ENCODE measurements at regions not wholly inside any gene's neighbourhood (a gene's known extent, or its start where the extent isn't known, plus 50 kb on each side); places are given as distances from the start of the nearest gene placed in this dataset.

- DNase-seq (ENCODE audit: low spot score) (no peak), ATAC-seq (no peak)
- Mint-ChIP-seq H3K4me3 (no peak overlapping the region), H3K36me3 (no peaks in the 10 kb centered on the region), H3K4me1 (peaks cover 7% of the 10 kb centered on the region; the same call in 1 of the 2 replicates), H3K9me3 (peaks cover 5% of the 10 kb centered on the region; the same call in 1 of the 2 replicates), H3K27ac (no peak overlapping the region), H3K27me3 (ENCODE audit: low read depth) (no peaks in the 10 kb centered on the region)
- POLR2A ChIA-PET = no interaction called here
- TF ChIP-seq NFE2L1 (CRISPR knock-in tag; IDR thresholded peaks at IDR 0.05) (no peak), SMAD4 (CRISPR knock-in tag; IDR thresholded peaks at IDR 0.05) (no peak), RELA (CRISPR knock-in tag; IDR thresholded peaks at IDR 0.05; ENCODE audit: borderline replicate concordance) (no peak), ZNF423 (CRISPR knock-in tag; IDR thresholded peaks at IDR 0.05) (no peak), ARID4B (CRISPR knock-in tag; IDR thresholded peaks at IDR 0.05; ENCODE audit: borderline replicate concordance) (no peak), SOX15 (CRISPR knock-in tag; IDR thresholded peaks at IDR 0.05) (no peak), AFF4 (CRISPR knock-in tag; IDR thresholded peaks at IDR 0.05; ENCODE audit: borderline replicate concordance) (no peak), ESRRA (CRISPR knock-in tag; IDR thresholded peaks at IDR 0.05; ENCODE audit: borderline replicate concordance) (no peak), ZNF263 (CRISPR knock-in tag; IDR thresholded peaks at IDR 0.05; ENCODE audit: low read depth) (no peak), TEAD1 (CRISPR knock-in tag; IDR thresholded peaks at IDR 0.05) (no peak), ZNF232 (CRISPR knock-in tag; IDR thresholded peaks at IDR 0.05) (no peak), MXD4 (CRISPR knock-in tag; IDR thresholded peaks at IDR 0.05; ENCODE audit: borderline replicate concordance) (no peak), PRRX2 (CRISPR knock-in tag; IDR thresholded peaks at IDR 0.05) (no peak), FOXP4 (CRISPR knock-in tag; IDR thresholded peaks at IDR 0.05) (no peak), ZNF121 (CRISPR knock-in tag; IDR thresholded peaks at IDR 0.05) (no peak)
- CTCF ChIA-PET = interaction anchor here (2.5 kb wide), 1 partner anchor 35 kb away, joined by 7 read pairs; no protein-coding TSS in a partner anchor
Measured at GRCh38 chr10:77721815-77722214, 84.2 kb upstream of the KCNMA1 start.

- Mint-ChIP-seq H3K27me3 (ENCODE audit: low read depth) (no peaks in the 10 kb centered on the region), H3K36me3 (no peaks in the 10 kb centered on the region), H3K4me1 (peaks cover 16% of the 10 kb centered on the region), H3K27ac (no peak overlapping the region), H3K9me3 (peaks cover 2% of the 10 kb centered on the region), H3K4me3 (no peak overlapping the region)
- DNase-seq (ENCODE audit: low spot score) (no peak), ATAC-seq (no peak)
- ChIA-PET CTCF (interaction anchor here (1.0 to 7.0 kb wide), 6 partner anchors 10 to 553 kb away, joined by 3 to 43 read pairs (median 6); no protein-coding TSS in a partner anchor), POLR2A (interaction anchor here (0.6 kb wide), 1 partner anchor 198 kb away, joined by 3 read pairs; no protein-coding TSS in a partner anchor)
- no peak for TF ChIP-seq ZNF121 (CRISPR knock-in tag; IDR thresholded peaks at IDR 0.05)
- TF ChIP-seq NFE2L1 (CRISPR knock-in tag; IDR thresholded peaks at IDR 0.05) = no peak
- no peak for TF ChIP-seq KAT7 (CRISPR knock-in tag; IDR thresholded peaks at IDR 0.05; ENCODE audit: borderline replicate concordance)
- no peak for TF ChIP-seq ELF4 (CRISPR knock-in tag; IDR thresholded peaks at IDR 0.05; ENCODE audit: low read depth)
- TF ChIP-seq SP1 (CRISPR knock-in tag; conservative IDR thresholded peaks at IDR 0.05) = no peak
- no peak for TF ChIP-seq ZNF232 (CRISPR knock-in tag; IDR thresholded peaks at IDR 0.05)
- TF ChIP-seq ERG (CRISPR knock-in tag; IDR thresholded peaks at IDR 0.05) = no peak
- no peak for TF ChIP-seq E2F5 (CRISPR knock-in tag; IDR thresholded peaks at IDR 0.05)
- no peak for TF ChIP-seq SOX15 (CRISPR knock-in tag; IDR thresholded peaks at IDR 0.05)
- no peak for TF ChIP-seq ZNF317 (CRISPR knock-in tag; IDR thresholded peaks at IDR 0.05; ENCODE audit: borderline replicate concordance, low read depth)
- no peak for TF ChIP-seq MAX (CRISPR knock-in tag; IDR thresholded peaks at IDR 0.05)
- no peak for TF ChIP-seq CDX4 (CRISPR knock-in tag; IDR thresholded peaks at IDR 0.05; ENCODE audit: borderline replicate concordance)
Measured at GRCh38 chr10:77718957-77719356, 81.3 kb upstream of the KCNMA1 start.

All from WTC11 (cell line).